GM21529 (cell line): ENCODE measurements at regions not wholly inside any gene's neighbourhood (a gene's known extent, or its start where the extent isn't known, plus 50 kb on each side); places are given as distances from the start of the nearest gene placed in this dataset.
A peak's percentile ranks its signal among the peaks of the same experiment; 100 is the strongest.

Experiments
- ATAC-seq: cut with Tn5 transposase; IDR thresholded peaks from one replicate; pipeline ENCODE4 v1.9.1; 2021; ENCODE audit not compliant: unreplicated experiment

GRCh38 chr12:58357511-58357910, 416.1 kb downstream of the ATP23 start:
- ATAC-seq, result no peak

GRCh38 chr12:58358369-58358768, 417.0 kb downstream of the ATP23 start:
- ATAC-seq, result no peak

GRCh38 chr12:58359084-58359483, 417.7 kb downstream of the ATP23 start:
- ATAC-seq, result no peak

DNA sequence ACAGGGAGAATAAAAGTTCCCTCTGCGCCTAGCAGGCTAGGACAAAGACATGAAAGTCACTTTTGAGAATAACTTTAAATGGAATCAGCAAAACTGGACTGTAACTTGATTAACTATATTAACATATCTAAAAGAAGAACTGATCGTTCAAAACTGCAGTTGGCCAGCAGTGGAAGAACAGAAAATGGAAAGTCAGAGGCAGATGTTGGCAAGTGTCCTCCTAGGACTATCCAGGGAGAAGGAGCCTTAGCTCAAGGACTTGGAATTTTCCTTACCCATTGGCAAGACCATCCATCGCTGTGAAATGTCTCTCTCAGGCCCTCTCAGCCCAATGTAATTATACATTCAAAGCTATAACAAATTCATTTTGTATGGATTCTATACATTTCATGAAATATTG, 419.7 kb downstream of the ATP23 start:
- ATAC-seq, result no peak

DNA sequence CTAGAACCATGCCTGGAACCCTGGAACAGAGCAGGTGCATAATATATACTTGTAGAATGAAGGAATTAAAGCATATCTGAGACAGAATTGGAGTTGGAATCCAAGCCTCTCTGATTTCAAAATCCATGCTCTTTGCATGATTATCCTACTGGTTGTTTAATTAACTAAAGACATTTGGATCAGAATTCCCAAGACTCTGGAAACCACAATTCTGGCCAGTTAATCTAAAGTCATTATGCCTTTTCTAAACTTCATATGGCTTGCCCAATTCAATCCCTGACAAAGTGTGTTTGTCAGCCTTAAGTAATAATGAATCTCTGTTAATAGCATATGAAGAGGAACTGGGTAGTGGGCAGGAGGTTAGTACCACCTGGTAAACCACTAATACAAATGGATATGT, 422.6 kb downstream of the ATP23 start:
- no peak for ATAC-seq

- no peak for ATAC-seq
Observed at GRCh38 chr12:58364389-58365086, 423.2 kb downstream of the ATP23 start.

GRCh38 chr12:58365087-58365390, 423.7 kb downstream of the ATP23 start:
- no peak for ATAC-seq

- ATAC-seq, result no peak
Observed at GRCh38 chr12:58367041-58367440, 425.7 kb downstream of the ATP23 start.

GRCh38 chr12:58368001-58368400, 426.6 kb downstream of the ATP23 start:
- ATAC-seq, result no peak

DNA sequence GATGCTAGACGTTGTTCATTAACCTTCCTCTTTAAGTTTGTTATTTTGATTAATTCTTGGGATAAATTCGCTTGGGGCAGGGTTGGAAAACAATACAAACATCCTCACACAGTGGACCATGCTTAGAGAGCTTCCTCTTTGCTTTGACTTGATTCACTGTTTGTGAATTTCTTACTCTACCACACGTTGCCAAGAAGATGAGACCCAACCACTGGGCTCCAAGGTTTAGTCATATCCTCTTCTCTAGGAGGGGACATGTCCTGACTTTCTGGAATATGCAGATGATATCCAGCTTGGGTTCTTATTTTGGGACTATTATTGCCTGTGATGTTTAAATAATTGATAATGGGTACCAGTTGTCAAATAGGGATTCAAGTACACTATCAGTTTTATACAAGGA, 428.2 kb downstream of the ATP23 start:
- no peak for ATAC-seq

DNA sequence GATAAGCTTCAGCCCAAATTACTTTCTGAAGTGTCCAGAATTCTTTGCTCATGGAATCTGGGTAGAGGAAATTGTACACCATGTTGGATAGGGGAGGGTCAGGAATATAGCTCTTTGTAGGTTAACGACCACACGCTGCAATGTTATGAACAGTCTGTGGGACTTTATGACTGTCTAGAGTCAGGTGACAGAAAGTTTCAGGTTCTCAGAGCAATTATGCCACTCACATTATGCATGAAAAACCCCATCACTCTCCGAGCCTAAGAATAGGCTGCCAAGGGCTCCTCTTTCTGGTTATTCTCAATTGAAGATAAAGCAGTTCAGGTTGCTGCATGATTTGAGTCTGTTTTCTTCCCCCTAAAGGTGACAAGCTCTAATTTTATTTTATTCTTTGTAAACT, 430.9 kb downstream of the ATP23 start:
- ATAC-seq, result peak; percentile 97

GRCh38 chr12:58378028-58378427, 436.7 kb downstream of the ATP23 start:
- no peak for ATAC-seq

DNA sequence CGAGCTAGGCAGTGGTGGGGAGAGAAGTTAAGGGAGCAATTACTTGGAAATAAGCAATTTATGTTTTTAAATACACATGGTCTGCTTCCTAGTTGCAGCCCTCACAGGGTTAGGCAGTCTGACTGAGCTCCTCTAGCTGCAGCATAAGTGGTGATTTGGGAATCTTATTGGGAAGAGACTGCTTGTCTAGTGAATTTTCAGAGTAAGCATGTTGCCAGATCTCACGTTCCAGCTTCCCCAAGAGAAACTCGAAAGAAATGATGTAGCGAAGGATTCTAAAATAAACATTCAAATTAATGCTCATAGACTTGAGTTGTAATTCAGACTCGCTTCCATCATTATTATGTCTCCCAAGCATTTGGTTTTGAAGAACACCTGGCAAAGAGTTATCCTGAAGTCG, 440.2 kb downstream of the ATP23 start:
- no peak for ATAC-seq

DNA sequence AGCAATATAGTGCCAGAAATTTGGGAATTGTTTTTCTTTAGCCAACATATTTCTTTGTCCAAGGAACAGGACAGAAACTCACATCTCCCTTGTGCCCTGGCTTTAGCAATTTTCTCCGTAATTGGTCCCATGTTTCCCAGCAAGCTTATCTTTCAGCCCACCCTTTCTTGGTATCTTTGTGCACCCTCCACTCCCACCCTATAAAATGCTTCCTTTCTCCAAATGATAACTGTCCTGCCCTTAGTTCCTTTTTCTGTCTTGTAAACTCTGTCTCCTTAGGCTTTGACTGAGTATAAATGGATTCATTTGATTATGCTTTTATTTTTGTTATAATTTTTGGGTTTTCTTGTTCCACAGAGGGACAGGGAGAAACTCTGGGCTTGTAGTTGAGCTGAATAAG, 442.8 kb downstream of the ATP23 start:
- no peak for ATAC-seq

GRCh38 chr12:58386136-58386535, 444.8 kb downstream of the ATP23 start:
- no peak for ATAC-seq

DNA sequence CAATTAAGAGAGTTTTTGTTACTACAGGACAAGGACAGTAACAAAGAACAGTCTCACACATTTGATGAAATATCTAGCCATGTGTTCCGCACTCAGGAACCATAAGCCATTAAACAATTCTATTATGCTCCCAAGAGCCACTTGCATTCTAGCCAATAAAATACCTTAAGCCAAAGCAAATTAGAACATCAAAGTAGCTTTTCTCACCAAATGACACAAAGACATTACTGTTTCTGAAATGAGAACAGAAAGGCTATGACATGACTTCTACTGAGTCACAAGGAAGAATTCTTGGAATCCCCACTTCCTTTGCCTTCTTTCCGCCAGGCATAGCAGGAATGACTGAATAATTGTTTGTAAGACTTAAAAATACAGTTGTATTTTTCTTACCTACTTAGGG, 445.8 kb downstream of the ATP23 start:
- ATAC-seq, result no peak

- ATAC-seq, result no peak
Observed at GRCh38 chr12:58388261-58388660, 446.9 kb downstream of the ATP23 start.

GRCh38 chr12:58393152-58393551, 451.8 kb downstream of the ATP23 start:
- no peak for ATAC-seq

DNA sequence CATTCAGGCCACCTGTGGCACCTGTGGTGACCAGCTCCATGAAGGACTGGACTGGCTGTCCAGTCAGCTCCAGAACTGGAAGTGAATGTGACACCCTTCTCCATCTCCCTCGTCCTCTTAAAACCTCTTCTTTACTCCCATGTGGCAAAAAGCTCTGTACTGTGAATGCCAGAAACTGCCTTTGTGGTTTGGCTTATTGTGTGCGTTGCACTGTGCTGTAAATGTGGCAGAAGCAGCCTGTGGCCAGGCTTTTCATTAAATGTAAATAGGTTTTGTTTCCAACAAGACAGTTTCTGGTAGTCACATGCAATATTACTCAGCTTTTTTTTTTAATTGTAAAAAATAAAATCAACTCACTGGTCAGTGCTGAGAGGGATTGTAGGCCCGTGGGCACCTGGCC, 453.7 kb downstream of the ATP23 start:
- ATAC-seq, result no peak

DNA sequence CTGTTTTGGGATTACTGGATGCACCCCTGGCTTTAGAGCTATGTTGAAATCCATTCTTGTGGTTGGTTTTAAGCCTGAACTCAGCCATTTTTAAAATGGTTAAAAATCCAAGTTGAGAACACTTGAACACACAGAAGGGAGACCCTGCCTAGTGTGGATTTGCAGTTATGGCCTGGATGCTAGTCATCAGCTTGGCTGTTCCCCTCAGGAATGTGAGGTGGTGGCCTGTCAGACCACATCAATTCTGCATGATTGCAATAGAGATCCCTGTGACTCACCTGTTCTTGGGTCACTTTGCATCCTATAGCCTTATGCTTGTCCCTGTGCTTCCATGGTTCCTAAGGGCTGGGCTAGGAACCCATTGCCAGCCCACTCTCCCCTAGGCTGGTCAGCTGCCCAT, 454.1 kb downstream of the ATP23 start:
- ATAC-seq, result no peak

DNA sequence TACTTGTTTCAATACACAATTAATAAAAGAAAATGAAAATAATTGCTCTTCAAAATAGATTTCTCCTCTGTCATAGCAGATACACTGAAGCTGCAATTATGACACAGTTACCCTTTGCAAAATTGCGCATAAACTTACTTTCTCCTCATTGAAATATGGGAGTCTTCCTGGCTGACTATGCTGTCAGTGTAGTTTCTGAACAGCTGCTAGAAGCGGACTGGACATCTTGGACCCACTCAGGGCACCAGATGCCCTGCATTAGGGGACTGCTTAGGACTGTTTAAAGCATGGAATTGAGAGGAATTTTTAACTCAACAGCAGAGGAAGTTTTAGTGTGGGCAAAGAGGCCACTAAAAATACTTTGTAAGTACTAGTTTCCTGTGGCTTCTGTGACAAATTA, 454.9 kb downstream of the ATP23 start:
- ATAC-seq, result no peak

DNA sequence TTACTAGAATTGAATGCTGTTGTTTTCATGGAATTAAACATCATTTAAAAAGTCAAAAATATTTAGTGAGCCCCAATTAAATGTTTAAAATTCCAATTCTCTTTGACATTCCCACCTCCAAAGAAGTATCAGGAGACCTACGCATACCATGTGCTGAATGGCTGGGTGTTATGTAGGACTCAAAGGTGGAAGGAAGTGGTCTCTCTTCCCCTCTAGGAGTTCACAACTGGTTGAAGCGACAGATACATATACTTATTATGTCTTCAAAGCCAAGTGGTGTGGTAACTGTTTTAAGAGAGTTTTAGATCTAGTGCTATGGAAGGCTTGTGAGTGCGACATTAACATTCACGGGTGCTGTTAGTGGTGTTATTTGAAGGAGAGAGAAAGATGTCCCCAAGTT, 464.0 kb downstream of the ATP23 start:
- no peak for ATAC-seq

- ATAC-seq, result no peak
Observed at GRCh38 chr12:58408516-58408915, 467.1 kb downstream of the ATP23 start.
